Left cardiac atrium (tissue), 4 donors: ENCODE measurements at regions not wholly inside any gene's neighbourhood (a gene's known extent, or its start where the extent isn't known, plus 50 kb on each side); places are given as distances from the start of the nearest gene placed in this dataset.

Experiments
- ATAC-seq, 2 donors: fragments of 200-7000 bp; cut with Tn5 transposase; one replicate each; pipeline ENCODE4 v1.9.1; 2020; ENCODE audit warnings: mild to moderate bottlenecking in 2 of 2, moderate library complexity in 2 of 2
- DNase-seq: peaks from one replicate; pipeline ENCODE4 v3.0.0-alpha.2; 2020
- intact Hi-C, 2 donors: fragments of 100-400 bp; cut with DNase I; formaldehyde crosslinking; loops; one replicate each; pipeline versions ENCODE4 v1.14.1 to v1.15.1; 2022 to 2023
- donor health status: DM: no; HTN: yes; CAD: no.
- donor health status: DM: no; HTN: yes; CAD: no; lungs with severe emphysema.
- donor health status: DM: yes; HTN: yes; CAD: no.
- donor health status: Dilated cardiomyopathy.

DNA sequence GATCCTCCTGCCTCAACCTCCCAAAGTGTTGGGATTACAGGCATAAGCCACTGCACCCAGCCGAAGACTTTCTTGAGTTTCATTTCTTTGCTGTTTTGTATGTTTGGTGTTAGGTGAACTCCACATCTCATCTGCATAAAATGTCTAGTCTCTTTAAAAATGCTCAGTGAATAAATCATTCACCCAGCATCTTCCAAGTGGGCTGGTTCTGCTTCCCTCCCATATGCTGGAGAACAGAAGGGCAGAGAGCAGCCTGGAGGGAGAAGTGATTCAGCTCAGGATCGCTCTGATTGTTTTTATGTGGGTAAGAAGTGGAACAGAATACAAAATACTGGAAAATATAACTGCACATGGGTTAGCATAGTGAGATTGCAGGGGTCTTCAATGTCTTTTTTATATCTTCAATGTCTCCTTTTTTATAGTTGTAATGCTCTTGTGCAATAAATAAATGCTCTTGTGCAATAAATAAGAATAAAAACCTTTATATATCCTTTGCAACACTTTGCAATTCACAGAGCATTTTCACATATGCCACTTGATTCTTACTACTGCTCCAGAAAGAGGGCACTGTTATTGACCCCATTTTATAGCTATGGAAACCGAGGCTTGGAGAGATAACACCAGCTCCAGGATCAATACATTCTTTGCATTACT is 253.0 kb upstream of the NCKAP5 start:
- DNase-seq, result no peak
- intact Hi-C loops, result no loop called here
- peak in 1 of 2 donors; percentile 18 for ATAC-seq

GRCh38 chr2:133822517-133823225 is 254.4 kb upstream of the NCKAP5 start:
- intact Hi-C loops, result no loop called here
- DNase-seq (peak; percentile 19), ATAC-seq (no peak)

GRCh38 chr2:133823226-133823550 is 254.9 kb upstream of the NCKAP5 start:
- DNase-seq (no peak), ATAC-seq (no peak)
- intact Hi-C loops, result no loop called here

GRCh38 chr2:133824869-133825268 is 256.6 kb upstream of the NCKAP5 start:
- ATAC-seq (peak in 1 of 2 donors; percentile 57), DNase-seq (no peak)
- intact Hi-C loops, result no loop called here

GRCh38 chr2:133825778-133826177 is 257.5 kb upstream of the NCKAP5 start:
- DNase-seq (no peak), ATAC-seq (no peak)
- intact Hi-C loops, result no loop called here

DNA sequence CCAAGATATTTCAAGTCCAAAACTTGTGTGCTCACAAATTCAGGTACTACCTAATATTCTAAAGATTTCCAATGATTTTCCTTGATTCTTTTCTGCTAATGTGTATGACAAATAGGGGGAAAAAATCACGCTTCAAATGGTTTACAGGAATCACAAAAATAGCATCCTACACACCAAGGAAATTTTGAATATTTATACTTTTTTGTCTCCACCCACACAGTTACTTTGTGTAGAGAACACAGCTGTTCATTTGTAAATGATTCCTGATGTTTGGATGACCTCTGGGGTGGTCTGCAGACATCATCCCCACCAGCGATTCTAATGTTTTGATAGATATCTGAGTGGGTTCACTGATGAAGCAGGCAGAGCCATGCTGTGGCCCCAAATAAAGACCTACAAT is 260.6 kb upstream of the NCKAP5 start:
- DNase-seq (no peak), ATAC-seq (no peak)
- intact Hi-C loops, result no loop called here

- intact Hi-C loops, result no loop called here
- ATAC-seq (no peak), DNase-seq (no peak)
Observed at GRCh38 chr2:133829450-133830020, 261.3 kb upstream of the NCKAP5 start.

GRCh38 chr2:133833746-133834145 is 265.5 kb upstream of the NCKAP5 start:
- DNase-seq (no peak), ATAC-seq (no peak)
- intact Hi-C loops, result no loop called here

DNA sequence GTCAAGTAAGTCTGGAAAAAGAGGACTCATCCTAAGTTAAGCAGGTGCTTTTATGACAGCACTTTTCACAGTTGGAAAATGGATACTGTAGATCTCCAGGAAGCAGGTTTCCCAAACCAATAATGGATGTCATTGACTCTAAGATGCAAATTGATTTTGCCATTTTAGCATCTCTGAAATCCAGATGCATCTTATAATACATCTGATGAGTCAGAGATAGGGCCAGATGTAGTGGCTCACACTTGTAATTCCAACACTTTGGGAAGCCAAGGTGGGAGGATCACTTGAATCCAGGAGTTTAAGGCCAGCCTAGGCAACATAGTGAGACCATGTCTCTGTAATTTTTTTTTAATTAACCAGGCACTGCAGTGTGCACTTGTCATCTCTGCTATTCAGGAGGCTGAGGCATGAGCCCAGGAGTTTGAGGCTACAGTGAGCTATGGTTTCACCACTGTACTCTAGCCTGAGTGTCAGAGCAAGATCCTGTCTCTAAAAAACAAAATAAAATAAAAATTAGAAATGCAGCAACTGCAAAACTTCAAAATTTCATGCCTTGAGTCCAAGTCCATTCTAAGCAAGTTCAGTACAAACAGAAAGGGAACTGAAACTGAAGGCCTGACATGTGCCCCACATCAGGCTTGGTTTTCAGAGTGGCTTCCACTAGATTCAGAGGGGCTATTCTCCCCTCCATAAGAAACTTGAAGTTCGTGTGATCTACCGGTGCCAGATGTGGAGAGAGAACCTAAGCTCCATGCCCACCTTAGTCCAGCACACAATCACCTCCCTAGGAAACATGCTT is 267.8 kb upstream of the NCKAP5 start:
- DNase-seq (no peak), ATAC-seq (no peak)
- intact Hi-C loops, result no loop called here

DNA sequence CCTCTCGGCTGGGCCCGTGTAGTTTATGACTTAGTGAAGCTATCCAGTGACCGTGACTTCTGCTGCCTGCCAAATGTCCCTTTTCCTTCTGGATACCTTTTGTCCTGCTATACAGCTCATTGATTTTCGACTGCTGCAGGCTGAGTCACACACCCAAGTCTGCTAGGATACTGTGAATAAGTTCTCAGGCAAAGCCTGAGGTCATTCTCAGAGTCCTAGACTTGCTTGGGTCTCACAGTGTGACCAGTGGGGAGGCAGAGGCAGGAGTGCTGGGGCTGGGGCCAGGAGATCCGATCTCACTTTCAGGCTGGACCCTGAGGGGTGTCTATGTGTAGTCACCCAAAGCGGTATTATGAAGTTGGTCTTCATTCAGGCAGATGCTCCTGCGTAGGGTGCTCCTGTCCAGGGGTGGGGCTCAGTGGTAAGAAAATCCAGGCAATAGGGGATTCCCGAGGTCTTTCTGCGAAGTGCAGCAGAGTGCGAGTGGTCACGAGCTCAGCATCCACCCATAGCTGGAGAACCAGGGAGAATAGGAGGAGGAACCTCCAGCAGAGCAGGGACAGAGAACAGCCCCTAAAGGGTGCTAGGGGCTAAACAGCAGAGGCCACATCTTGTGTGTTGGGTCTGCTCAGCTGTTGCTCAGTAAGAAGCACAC is 268.6 kb upstream of the NCKAP5 start:
- no peak for DNase-seq
- intact Hi-C loops, result no loop called here
- ATAC-seq, result no peak

DNA sequence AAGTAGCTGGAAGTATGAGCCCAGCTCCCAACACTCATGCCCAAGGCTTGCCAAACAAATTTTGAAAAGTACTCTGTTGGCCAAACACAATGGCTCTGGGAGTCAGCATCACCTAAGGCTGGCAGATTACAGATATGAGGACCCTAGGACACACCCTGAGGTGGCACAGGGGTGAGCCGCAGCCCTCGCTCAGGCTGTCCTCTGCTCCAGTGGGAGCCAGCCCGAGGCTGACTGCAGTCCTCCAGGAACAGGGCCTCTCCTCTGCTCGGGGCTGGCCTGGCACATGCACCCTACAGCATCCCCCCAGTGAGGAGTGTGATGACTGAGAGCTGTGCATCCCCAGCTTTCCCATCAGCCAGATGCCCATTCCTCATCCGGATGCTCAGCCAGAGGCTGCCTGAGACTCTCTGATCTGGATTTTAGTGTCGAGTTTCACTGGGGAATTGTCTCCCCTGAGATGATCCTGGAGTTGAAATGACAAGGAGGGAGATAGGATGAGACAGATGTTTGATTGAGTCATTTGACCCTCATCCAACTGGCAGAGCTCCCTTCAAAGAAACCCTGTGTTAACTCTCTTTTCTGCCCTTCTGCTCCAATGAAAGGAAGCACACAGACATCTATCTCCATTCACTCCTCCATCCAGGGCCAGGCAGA is 269.3 kb upstream of the NCKAP5 start:
- intact Hi-C loops, result no loop called here
- ATAC-seq, result no peak
- DNase-seq, result no peak

GRCh38 chr2:133838642-133839365 is 270.5 kb upstream of the NCKAP5 start:
- DNase-seq, result no peak
- intact Hi-C loops, result no loop called here
- no peak for ATAC-seq

DNA sequence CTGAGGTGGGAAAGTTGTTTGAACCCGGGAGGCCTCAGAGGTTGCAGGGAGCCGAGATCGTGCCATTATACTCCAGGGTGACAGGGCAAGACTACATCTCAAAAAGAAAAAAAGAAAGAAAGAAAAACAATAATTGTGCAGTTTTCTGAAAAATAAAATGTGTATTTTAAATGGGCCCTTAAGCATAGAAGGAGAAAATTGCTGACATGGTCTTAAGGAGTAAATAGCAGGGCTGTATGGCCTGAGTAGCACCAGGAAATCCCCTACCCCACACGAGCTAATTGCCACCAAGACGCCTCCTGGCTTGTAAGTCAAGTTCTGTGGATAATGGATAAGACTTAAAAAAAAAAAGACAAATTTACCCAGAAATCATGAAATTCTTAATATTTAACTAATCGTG is 271.4 kb upstream of the NCKAP5 start:
- ATAC-seq, result no peak
- intact Hi-C loops, result loop anchor here in 1 of 2 donors (5.0 kb wide), 1 partner anchor 1292 kb away; no protein-coding TSS in a partner anchor
- DNase-seq, result no peak

GRCh38 chr2:133840761-133841160 is 272.5 kb upstream of the NCKAP5 start:
- intact Hi-C loops, result loop anchor here in 1 of 2 donors (5.0 kb wide), 1 partner anchor 1293 kb away; no protein-coding TSS in a partner anchor
- ATAC-seq, result no peak
- no peak for DNase-seq

DNA sequence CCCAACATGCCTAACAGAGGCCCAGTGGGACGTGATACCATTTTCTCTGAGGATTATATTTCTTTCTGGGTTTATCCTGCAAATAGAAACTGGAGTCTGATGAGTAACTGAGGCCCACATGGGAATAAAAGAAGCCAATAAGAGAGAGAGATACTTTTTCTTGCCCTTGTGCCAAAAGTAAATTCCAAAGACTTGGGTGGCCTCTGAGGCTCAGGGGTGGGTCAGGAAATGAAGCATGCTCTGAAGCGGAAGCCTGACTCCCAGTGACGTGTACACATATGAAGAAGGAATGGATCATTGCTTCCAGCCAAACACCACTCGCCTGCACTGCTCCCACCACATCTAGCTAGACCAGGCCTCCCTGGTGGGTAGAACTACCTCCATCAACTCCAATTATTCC is 273.6 kb upstream of the NCKAP5 start:
- intact Hi-C loops, result loop anchor here in 1 of 2 donors (5.0 kb wide), 1 partner anchor 1295 kb away; no protein-coding TSS in a partner anchor
- DNase-seq, result peak; percentile 57
- ATAC-seq, result peak in 1 of 2 donors; percentile 81

DNA sequence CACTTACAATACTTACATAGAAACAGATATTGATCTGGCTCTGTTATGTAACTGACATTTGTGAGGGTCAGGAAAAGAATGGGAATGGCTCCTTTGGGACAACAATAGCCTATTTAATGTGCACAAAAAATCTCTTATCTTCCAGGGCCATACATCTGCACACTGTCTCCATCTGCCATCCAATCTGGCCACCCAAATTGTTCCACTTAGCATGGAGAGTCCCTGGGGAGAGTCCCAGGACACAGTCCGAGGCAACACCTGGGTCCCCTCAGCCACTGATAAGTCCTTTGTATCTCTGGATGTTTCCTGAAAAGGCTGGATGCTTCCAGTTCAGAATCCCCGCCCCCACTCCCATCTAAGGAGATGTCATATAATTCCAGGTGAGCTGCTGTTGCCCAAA is 274.2 kb upstream of the NCKAP5 start:
- DNase-seq (no peak), ATAC-seq (no peak)
- intact Hi-C loops, result loop anchor here in 1 of 2 donors (5.0 kb wide), 1 partner anchor 1295 kb away; no protein-coding TSS in a partner anchor

DNA sequence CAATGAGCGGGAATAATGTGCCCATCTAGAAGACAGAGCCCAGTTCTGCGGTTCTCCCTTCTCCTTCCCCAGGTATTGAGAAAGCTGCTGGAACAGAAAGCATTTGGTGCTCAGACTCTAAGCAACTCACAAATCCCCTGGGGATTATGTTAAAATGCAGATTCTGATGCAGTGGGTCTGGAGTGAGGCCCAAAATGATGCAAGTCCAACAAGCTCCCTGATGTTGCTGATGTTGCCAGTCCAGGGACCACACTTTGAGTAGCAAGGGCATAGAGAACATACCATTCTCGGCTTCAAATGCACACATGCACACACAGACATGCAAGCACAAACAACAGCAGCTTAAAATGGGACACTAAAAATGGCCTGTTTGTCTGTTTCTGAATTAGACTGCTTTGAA is 274.8 kb upstream of the NCKAP5 start:
- ATAC-seq, result no peak
- DNase-seq, result no peak
- intact Hi-C loops, result loop anchor here in 1 of 2 donors (5.0 kb wide), 1 partner anchor 1296 kb away; no protein-coding TSS in a partner anchor

- intact Hi-C loops, result loop anchor here in 1 of 2 donors (5.0 kb wide), 1 partner anchor 1296 kb away; no protein-coding TSS in a partner anchor
- no peak for ATAC-seq
- no peak for DNase-seq
Observed at GRCh38 chr2:133843551-133843950, 275.3 kb upstream of the NCKAP5 start.
